Hepatic stellate cell (primary cell): ENCODE measurements at regions not wholly inside any gene's neighbourhood (a gene's known extent, or its start where the extent isn't known, plus 50 kb on each side); places are given as distances from the start of the nearest gene placed in this dataset.
"Not testable (repeated sequence)": the region's sequence is repeated elsewhere in the genome, so short reads cannot be mapped to it uniquely, and the experiment has no call there.

Source experiments
- DNase-seq: peaks from one replicate; pipeline ENCODE4 v3.0.0; 2011; ENCODE audit warnings: low spot score

- no peak for DNase-seq
Observed at GRCh38 chr14:30160608-30161007, 233.0 kb upstream of the PRKD1 start.

DNA sequence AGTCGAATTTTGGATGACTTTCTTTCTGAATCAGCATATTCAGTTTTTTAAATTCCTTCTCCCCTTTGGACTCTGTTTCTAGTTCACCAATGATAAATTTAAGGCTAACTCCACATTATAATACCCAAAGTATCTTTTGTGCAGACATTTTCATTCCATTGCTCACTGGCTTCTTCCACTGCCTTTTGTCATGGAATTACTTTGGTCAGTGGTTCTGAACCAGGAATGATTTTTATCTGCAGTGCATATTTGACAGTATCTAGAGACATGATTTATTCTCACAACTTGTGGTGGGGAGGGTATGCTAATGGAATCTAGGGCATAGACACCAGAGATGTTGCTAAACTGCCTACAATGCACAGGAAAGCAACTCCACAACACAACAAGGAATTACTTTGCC lies 234.4 kb upstream of the PRKD1 start:
- no peak for DNase-seq

- no peak for DNase-seq
Observed at GRCh38 chr14:30165255-30165654, 237.6 kb upstream of the PRKD1 start.

GRCh38 chr14:30177781-30178180 lies 250.1 kb upstream of the PRKD1 start:
- DNase-seq, result no peak

- no peak for DNase-seq
Observed at GRCh38 chr14:30179381-30180130, 251.9 kb upstream of the PRKD1 start.

- no peak for DNase-seq
Observed at GRCh38 chr14:30180219-30180618, 252.6 kb upstream of the PRKD1 start.

GRCh38 chr14:30185832-30186231 lies 258.2 kb upstream of the PRKD1 start:
- DNase-seq, result no peak

DNA sequence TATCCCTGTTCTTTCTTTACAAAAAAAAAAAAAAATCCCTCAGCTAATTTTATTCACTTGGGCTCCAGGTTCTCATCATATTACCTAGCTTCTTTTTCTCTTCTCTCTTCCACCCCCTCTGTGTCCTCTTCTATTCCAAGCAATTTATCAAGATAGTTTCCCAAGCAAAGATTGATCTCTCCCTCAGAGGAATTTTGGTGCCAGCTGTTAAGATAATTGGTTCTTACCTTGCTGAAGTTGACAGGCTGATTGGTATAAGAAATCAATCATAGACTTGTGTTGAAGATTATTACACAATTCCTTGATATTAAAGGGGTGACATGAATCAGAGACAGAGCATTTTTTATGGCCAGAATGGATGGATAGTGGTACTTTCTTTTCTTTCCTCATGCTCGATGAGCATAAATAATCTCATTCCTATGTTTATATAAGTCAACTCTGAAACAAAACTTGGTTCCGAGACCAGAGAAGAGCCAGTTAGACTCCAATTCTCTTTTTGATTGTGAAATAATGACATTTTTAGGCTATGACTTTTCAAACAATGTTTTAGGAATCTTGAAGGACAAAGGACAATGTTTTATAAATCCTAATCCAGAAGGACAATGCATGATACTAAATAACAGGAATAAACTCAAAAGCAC lies 264.1 kb upstream of the PRKD1 start:
- no peak for DNase-seq

DNA sequence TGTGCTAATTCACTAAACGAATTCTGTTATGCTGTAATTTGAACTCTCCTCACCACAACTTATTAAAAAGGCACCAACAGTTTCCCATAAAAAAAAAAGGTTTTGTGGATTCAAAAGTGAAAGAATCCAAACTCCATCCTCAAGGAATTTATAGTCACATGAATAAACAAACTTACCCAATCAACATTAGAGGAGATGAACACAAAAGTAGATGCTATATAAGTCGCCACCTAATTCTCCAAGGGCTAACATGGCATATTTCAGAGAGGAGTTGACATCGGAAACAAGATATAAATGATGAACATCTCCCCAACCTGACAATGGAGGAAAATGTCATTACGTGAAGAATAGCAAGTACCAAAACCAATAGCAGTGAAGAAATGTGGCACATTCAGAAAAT lies 265.5 kb upstream of the PRKD1 start:
- no peak for DNase-seq

DNA sequence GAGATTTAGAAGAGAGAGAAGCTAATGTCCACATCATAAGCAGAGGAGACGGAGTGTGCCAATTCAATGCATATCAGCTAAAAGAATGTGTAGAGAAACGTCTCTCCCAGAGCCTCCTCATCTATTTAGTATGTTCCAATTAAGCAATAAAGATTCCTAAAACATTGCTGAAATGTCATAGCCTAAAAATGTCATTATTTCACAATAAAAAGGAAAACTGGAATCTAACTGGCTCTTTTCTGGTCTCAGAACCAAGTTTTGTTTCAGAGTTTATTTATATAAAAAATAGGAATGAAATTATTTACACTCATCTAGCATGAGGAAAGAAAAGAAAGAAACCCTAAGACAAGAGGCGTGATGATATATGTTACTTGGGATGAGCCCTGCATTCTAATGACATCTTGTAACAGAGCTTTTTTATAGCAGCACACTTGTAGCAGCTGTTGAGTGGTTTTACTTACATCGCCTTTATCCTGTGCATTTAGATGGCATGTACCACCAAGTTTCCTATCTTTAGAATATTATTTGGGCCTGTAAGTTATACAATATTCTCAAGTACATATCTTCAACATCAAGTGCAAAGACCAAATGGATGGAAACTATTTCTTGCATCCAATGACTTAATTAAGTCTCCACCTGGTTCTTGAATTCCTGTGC lies 266.3 kb upstream of the PRKD1 start:
- DNase-seq, result peak; percentile 14

DNA sequence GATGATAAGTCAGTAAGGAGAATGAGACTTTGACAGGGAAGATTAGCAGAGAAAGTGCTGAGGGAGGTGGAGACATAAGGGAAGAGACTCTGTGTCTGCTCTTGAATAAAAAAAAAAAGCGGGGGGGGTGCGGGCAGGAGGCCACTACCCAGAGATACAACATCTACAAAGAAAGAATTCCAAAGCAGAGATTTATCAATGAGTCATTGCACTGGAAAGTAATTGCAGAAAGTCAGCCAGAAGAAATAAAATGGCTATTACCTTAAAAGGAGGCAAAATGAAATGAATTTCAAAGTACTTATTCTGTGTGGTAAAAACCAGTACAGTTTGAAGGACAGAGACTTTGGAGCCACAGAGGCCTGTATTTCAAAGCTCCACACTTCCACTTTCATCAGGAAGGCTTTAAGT lies 267.1 kb upstream of the PRKD1 start:
- DNase-seq, result peak; percentile 24

- DNase-seq, result no peak
Observed at GRCh38 chr14:30195941-30196340, 268.3 kb upstream of the PRKD1 start.

DNA sequence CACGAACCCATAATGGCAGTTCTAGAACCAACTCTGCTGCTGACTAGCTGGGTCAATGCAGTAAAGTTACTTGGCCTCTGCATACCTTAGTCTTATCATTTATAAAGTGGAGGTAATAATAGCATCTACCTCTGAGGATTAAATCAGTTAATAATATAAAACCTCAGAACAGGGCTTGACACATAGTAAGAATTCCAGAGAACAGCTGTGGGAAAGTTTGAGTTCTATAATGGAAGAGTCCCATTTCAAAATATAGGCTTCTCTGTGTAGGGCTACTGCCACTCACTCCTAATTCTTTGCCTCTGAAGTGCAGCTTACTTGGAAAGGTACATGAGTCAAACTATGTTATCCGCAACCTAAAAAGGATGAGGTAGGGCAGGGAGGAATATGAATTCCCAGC lies 269.2 kb upstream of the PRKD1 start:
- DNase-seq, result no peak

- DNase-seq, result not testable (repeated sequence)
Observed at GRCh38 chr14:30198720-30199119, 271.1 kb upstream of the PRKD1 start.

DNA sequence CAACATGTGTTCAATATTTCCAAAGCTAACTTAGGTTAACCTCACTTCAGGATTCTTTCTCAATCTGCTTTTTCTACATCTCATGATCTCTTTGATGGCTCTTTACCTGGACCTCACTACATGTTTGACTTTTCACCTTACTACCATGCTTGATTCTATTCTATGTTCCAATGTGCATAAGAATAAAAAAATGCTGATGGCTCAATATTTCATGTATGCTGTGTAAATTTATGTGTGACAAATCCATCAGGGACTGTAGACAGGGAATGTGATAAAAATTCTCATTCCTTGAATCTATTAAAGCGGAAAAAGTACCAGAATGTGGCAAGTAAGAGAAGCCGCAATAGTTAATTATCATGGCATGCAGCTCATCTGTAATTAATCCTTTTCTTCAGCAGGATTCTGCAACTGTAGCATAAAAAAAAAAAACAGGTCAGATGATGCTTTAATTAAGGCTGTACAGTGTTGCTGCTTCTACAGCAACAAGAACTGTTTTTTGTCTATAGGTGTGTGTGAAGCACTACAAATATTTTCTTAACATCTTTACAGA lies 276.9 kb upstream of the PRKD1 start:
- DNase-seq, result no peak

DNA sequence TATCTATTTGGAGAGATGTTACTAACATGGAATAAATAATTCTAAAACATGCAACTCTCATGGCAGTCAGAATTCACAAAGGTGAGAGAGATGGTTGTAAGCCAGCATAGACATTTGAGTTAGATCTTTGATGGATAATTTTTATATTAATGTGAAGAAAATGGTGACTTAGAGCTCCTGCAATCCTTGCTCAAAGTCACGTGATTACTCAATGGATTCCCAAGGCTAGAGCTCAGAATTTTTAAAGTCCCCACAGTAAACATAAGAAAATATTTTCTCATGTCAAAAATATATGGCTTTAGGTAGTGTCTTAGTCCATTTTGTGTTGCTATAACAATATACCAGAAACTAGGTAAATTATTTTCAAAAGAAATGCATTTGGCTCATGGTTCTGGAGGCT lies 281.5 kb upstream of the PRKD1 start:
- no peak for DNase-seq

- no peak for DNase-seq
Observed at GRCh38 chr14:30210630-30211029, 283.0 kb upstream of the PRKD1 start.

DNA sequence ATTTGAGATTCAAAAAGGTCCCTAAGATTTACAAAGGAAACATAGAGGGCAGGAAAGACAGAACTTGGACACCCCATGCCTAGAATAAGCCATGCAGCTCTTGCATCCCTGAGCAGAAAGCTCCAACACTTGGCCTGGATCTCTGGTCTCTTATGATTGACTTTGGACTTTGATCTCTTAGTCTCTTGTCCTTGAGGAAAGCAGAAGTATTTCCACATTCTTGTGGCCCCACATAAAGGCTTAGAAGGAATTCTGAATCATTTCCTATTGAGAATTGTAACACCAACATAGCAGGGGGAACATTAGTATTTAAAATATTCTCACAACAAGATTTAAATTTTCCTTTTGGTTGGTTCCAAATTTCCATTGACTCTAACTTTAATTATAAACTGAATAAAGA lies 283.7 kb upstream of the PRKD1 start:
- DNase-seq, result no peak

DNA sequence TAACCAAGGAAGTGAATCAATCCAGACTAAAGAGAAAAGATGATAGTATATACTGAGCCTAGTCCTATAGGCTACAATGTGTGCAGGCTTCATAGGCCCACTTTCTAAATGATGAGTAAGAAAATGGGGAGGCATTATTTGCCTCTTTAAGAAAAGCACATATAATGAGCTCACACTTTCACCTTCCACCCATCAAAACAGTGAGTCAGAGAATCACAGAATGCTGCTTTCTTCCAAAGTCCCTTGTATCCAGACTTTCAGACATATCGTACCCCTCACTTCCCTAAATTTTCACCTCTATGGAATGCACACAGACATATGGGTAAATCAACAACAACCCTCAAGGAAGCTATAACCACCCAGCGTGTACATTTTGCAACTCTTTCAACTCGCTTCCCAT lies 286.4 kb upstream of the PRKD1 start:
- DNase-seq, result no peak

- DNase-seq, result peak; percentile 19
Observed at GRCh38 chr14:30214461-30215090, 286.9 kb upstream of the PRKD1 start.

DNA sequence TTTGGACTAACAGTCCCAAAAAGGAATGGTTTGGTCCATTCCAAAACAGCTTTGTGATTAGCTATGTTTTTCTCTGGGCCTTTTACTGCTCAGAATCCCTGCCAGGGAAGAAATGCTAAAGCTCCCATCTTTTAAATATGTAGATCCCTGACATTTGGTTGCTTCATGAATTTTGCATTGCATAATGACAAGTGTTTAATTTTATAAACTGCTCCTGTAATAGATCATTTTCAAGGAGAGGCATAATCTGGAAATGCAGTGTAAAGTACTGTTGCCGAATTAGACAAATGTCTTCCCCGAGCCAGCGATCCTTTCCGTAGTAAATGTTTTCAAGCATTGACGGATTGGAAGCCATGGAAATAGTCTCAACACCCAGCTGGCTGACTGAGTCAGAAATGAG lies 291.3 kb upstream of the PRKD1 start:
- no peak for DNase-seq

GRCh38 chr14:30221546-30221945 lies 293.9 kb upstream of the PRKD1 start:
- no peak for DNase-seq

- peak; percentile 17 for DNase-seq
Observed at GRCh38 chr14:30223385-30223785, 295.7 kb upstream of the PRKD1 start.
